ENCODE measurements at regions not wholly inside any gene's neighbourhood (a gene's known extent, or its start where the extent isn't known, plus 50 kb on each side); places are given as distances from the start of the nearest gene placed in this dataset.

- Histone ChIP-seq H3K27ac (ENCODE audit: low read depth, low read length) (no peak overlapping the region), H3K4me2 (ENCODE audit: low read length) (no peak overlapping the region), H3K4me1 (ENCODE audit: control insufficient read depth, low read depth, low read length) (no peaks in the 10 kb centered on the region), H3K79me1 (ENCODE audit: low read length) (no peaks in the 10 kb centered on the region), H3K27me3 (ENCODE audit: insufficient read depth, low read length, poor library complexity) (no peaks in the 10 kb centered on the region), H2BK15ac (replicated peaks; ENCODE audit: low read depth) (no peak overlapping the region), H3K4me3 (ENCODE audit: low read length) (no peak overlapping the region), H3K56ac (ENCODE audit: low read length) (no peak overlapping the region), H3K23ac (ENCODE audit: low read length) (no peak overlapping the region), H2AK5ac (ENCODE audit: low read length) (no peak overlapping the region), H3K18ac (ENCODE audit: low read length) (no peak overlapping the region), H3K4ac (ENCODE audit: low read depth, low read length) (no peak overlapping the region), H4K8ac (ENCODE audit: low read depth, low read length) (no peak overlapping the region), H2BK120ac (ENCODE audit: low read depth, low read length) (no peak overlapping the region), H3K79me2 (ENCODE audit: control insufficient read depth, insufficient read depth, low read length) (no peaks in the 10 kb centered on the region), H3K36me3 (ENCODE audit: control insufficient read depth, insufficient read depth, low read length) (no peaks in the 10 kb centered on the region), H2BK5ac (ENCODE audit: low read length) (no peak overlapping the region), H3K9ac (ENCODE audit: low read length) (no peak overlapping the region), H4K5ac (ENCODE audit: low read length) (no peak overlapping the region)
- no peak for DNase-seq
- WGBS (ENCODE audit: extremely low coverage, insufficient coverage, low lambda C conversion rate) = no CpG with 5 or more reads among the region's 6 CpGs
Observed at GRCh38 chr9:135330307-135330631, 149.3 kb upstream of the PPP1R26 start.

- H3K79me1 ChIP-seq (ENCODE audit: low read length) = no peaks in the 10 kb centered on the region
- H4K5ac ChIP-seq (ENCODE audit: low read length) = no peak overlapping the region
- no peak overlapping the region for H3K23ac ChIP-seq (ENCODE audit: low read length)
- H3K18ac ChIP-seq (ENCODE audit: low read length) = no peak overlapping the region
- no peak overlapping the region for H2AK5ac ChIP-seq (ENCODE audit: low read length)
- H3K36me3 ChIP-seq (ENCODE audit: control insufficient read depth, insufficient read depth, low read length) = no peaks in the 10 kb centered on the region
- no peak overlapping the region for H3K27ac ChIP-seq (ENCODE audit: low read depth, low read length)
- H4K8ac ChIP-seq (ENCODE audit: low read depth, low read length) = no peak overlapping the region
- no peak for DNase-seq
- H2BK15ac ChIP-seq (replicated peaks; ENCODE audit: low read depth) = no peak overlapping the region
- H3K4me2 ChIP-seq (ENCODE audit: low read length) = no peak overlapping the region
- H3K4me3 ChIP-seq (ENCODE audit: low read length) = no peak overlapping the region
- no peak overlapping the region for H3K4ac ChIP-seq (ENCODE audit: low read depth, low read length)
- no peaks in the 10 kb centered on the region for H3K79me2 ChIP-seq (ENCODE audit: control insufficient read depth, insufficient read depth, low read length)
- H2BK120ac ChIP-seq (ENCODE audit: low read depth, low read length) = no peak overlapping the region
- no peak overlapping the region for H3K56ac ChIP-seq (ENCODE audit: low read length)
- H3K4me1 ChIP-seq (ENCODE audit: control insufficient read depth, low read depth, low read length) = no peaks in the 10 kb centered on the region
- no CpG with 5 or more reads among the region's 14 CpGs for WGBS (ENCODE audit: extremely low coverage, insufficient coverage, low lambda C conversion rate)
- H3K27me3 ChIP-seq (ENCODE audit: insufficient read depth, low read length, poor library complexity) = no peaks in the 10 kb centered on the region
- no peak overlapping the region for H3K9ac ChIP-seq (ENCODE audit: low read length)
- no peak overlapping the region for H2BK5ac ChIP-seq (ENCODE audit: low read length)
Observed at GRCh38 chr9:135330685-135331590, 148.6 kb upstream of the PPP1R26 start.

GRCh38 chr9:135332516-135332915 is 147.1 kb upstream of the PPP1R26 start:
- H4K8ac ChIP-seq (ENCODE audit: low read depth, low read length) = no peak overlapping the region
- no peaks in the 10 kb centered on the region for H3K79me2 ChIP-seq (ENCODE audit: control insufficient read depth, insufficient read depth, low read length)
- H2BK5ac ChIP-seq (ENCODE audit: low read length) = no peak overlapping the region
- H3K36me3 ChIP-seq (ENCODE audit: control insufficient read depth, insufficient read depth, low read length) = no peaks in the 10 kb centered on the region
- no peak overlapping the region for H3K27ac ChIP-seq (ENCODE audit: low read depth, low read length)
- H3K4me2 ChIP-seq (ENCODE audit: low read length) = no peak overlapping the region
- H2BK15ac ChIP-seq (replicated peaks; ENCODE audit: low read depth) = no peak overlapping the region
- WGBS (ENCODE audit: extremely low coverage, insufficient coverage, low lambda C conversion rate) = no CpG with 5 or more reads among the region's 3 CpGs
- H3K56ac ChIP-seq (ENCODE audit: low read length) = no peak overlapping the region
- no peak for DNase-seq
- H3K4me3 ChIP-seq (ENCODE audit: low read length) = no peak overlapping the region
- no peak overlapping the region for H2AK5ac ChIP-seq (ENCODE audit: low read length)
- H3K27me3 ChIP-seq (ENCODE audit: insufficient read depth, low read length, poor library complexity) = no peaks in the 10 kb centered on the region
- H3K79me1 ChIP-seq (ENCODE audit: low read length) = no peaks in the 10 kb centered on the region
- H3K9ac ChIP-seq (ENCODE audit: low read length) = no peak overlapping the region
- no peak overlapping the region for H3K4ac ChIP-seq (ENCODE audit: low read depth, low read length)
- no peak overlapping the region for H3K23ac ChIP-seq (ENCODE audit: low read length)
- H3K18ac ChIP-seq (ENCODE audit: low read length) = no peak overlapping the region
- H4K5ac ChIP-seq (ENCODE audit: low read length) = no peak overlapping the region
- H3K4me1 ChIP-seq (ENCODE audit: control insufficient read depth, low read depth, low read length) = no peaks in the 10 kb centered on the region
- no peak overlapping the region for H2BK120ac ChIP-seq (ENCODE audit: low read depth, low read length)

GRCh38 chr9:135332979-135333748 is 146.4 kb upstream of the PPP1R26 start:
- Histone ChIP-seq H3K23ac (ENCODE audit: low read length) (no peak overlapping the region), H4K8ac (ENCODE audit: low read depth, low read length) (no peak overlapping the region), H4K5ac (ENCODE audit: low read length) (no peak overlapping the region), H2BK120ac (ENCODE audit: low read depth, low read length) (no peak overlapping the region), H3K36me3 (ENCODE audit: control insufficient read depth, insufficient read depth, low read length) (no peaks in the 10 kb centered on the region), H3K18ac (ENCODE audit: low read length) (no peak overlapping the region), H3K4me3 (ENCODE audit: low read length) (no peak overlapping the region), H3K27me3 (ENCODE audit: insufficient read depth, low read length, poor library complexity) (no peaks in the 10 kb centered on the region), H3K27ac (ENCODE audit: low read depth, low read length) (no peak overlapping the region), H3K4me1 (ENCODE audit: control insufficient read depth, low read depth, low read length) (no peaks in the 10 kb centered on the region), H2BK5ac (ENCODE audit: low read length) (no peak overlapping the region), H3K56ac (ENCODE audit: low read length) (no peak overlapping the region), H3K4me2 (ENCODE audit: low read length) (no peak overlapping the region), H2BK15ac (replicated peaks; ENCODE audit: low read depth) (no peak overlapping the region), H3K9ac (ENCODE audit: low read length) (no peak overlapping the region), H3K4ac (ENCODE audit: low read depth, low read length) (no peak overlapping the region), H3K79me2 (ENCODE audit: control insufficient read depth, insufficient read depth, low read length) (no peaks in the 10 kb centered on the region), H3K79me1 (ENCODE audit: low read length) (no peaks in the 10 kb centered on the region), H2AK5ac (ENCODE audit: low read length) (no peak overlapping the region)
- no CpG with 5 or more reads among the region's 7 CpGs for WGBS (ENCODE audit: extremely low coverage, insufficient coverage, low lambda C conversion rate)
- DNase-seq = no peak

- H3K9ac ChIP-seq (ENCODE audit: low read length) = no peak overlapping the region
- H3K56ac ChIP-seq (ENCODE audit: low read length) = no peak overlapping the region
- H3K4me3 ChIP-seq (ENCODE audit: low read length) = no peak overlapping the region
- H3K4me2 ChIP-seq (ENCODE audit: low read length) = no peak overlapping the region
- H3K27ac ChIP-seq (ENCODE audit: low read depth, low read length) = no peak overlapping the region
- no peak overlapping the region for H2AK5ac ChIP-seq (ENCODE audit: low read length)
- H4K8ac ChIP-seq (ENCODE audit: low read depth, low read length) = no peak overlapping the region
- no peaks in the 10 kb centered on the region for H3K27me3 ChIP-seq (ENCODE audit: insufficient read depth, low read length, poor library complexity)
- no peaks in the 10 kb centered on the region for H3K79me2 ChIP-seq (ENCODE audit: control insufficient read depth, insufficient read depth, low read length)
- no peaks in the 10 kb centered on the region for H3K36me3 ChIP-seq (ENCODE audit: control insufficient read depth, insufficient read depth, low read length)
- H3K4me1 ChIP-seq (ENCODE audit: control insufficient read depth, low read depth, low read length) = no peaks in the 10 kb centered on the region
- WGBS (ENCODE audit: extremely low coverage, insufficient coverage, low lambda C conversion rate) = no CpG with 5 or more reads among the region's 9 CpGs
- no peak overlapping the region for H3K23ac ChIP-seq (ENCODE audit: low read length)
- H2BK15ac ChIP-seq (replicated peaks; ENCODE audit: low read depth) = no peak overlapping the region
- H3K79me1 ChIP-seq (ENCODE audit: low read length) = no peaks in the 10 kb centered on the region
- H4K5ac ChIP-seq (ENCODE audit: low read length) = no peak overlapping the region
- H2BK120ac ChIP-seq (ENCODE audit: low read depth, low read length) = no peak overlapping the region
- no peak for DNase-seq
- H2BK5ac ChIP-seq (ENCODE audit: low read length) = no peak overlapping the region
- no peak overlapping the region for H3K4ac ChIP-seq (ENCODE audit: low read depth, low read length)
- H3K18ac ChIP-seq (ENCODE audit: low read length) = no peak overlapping the region
Observed at GRCh38 chr9:135334953-135335460, 144.6 kb upstream of the PPP1R26 start.
